Neural progenitor cell (in vitro differentiated cells): ENCODE measurements at regions not wholly inside any gene's neighbourhood (a gene's known extent, or its start where the extent isn't known, plus 50 kb on each side); places are given as distances from the start of the nearest gene placed in this dataset.

Experiments used
- EZH2 ChIP-seq: fragments of 200-600 bp; sonication (generic); IDR thresholded peaks from 2 replicates; pipeline ENCODE4 v1.6.1; 2017; ENCODE audit warnings: antibody characterized with exemption, mild to moderate bottlenecking, moderate library complexity
- EZH2phosphoT487 ChIP-seq: fragments of 200-600 bp; sonication (generic); IDR thresholded peaks from 2 replicates; pipeline ENCODE4 v1.6.1; 2017; ENCODE audit warnings: antibody characterized with exemption
- TF ChIP-seq, protein P1 (sequence below): fragments of 200-600 bp; sonication (generic); IDR thresholded peaks from 2 replicates; pipeline ENCODE4 v1.5.1; 2017; ENCODE audit warnings: antibody characterized with exemption, mild to moderate bottlenecking

DNA sequence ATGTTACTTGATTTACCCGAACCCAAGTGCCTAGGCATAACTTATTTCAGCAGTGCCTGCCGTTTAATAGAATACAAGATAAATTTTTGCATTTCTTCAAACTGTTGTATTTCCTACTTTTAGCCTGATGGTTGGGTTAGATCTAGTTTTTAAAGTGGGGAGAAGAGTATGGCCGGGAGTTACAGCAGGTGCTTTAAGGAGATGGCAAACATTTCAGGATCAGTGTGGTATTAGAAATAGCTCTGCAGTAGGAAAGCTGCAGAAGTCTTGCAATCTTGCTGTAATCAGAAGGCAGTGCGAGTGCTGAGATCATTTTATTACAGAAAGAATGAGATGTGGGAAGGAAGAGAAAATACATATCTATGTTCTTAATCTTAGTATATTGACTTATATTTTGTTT, 977.8 kb upstream of the TENM3 start:
- TF ChIP-seq, protein P1, sequence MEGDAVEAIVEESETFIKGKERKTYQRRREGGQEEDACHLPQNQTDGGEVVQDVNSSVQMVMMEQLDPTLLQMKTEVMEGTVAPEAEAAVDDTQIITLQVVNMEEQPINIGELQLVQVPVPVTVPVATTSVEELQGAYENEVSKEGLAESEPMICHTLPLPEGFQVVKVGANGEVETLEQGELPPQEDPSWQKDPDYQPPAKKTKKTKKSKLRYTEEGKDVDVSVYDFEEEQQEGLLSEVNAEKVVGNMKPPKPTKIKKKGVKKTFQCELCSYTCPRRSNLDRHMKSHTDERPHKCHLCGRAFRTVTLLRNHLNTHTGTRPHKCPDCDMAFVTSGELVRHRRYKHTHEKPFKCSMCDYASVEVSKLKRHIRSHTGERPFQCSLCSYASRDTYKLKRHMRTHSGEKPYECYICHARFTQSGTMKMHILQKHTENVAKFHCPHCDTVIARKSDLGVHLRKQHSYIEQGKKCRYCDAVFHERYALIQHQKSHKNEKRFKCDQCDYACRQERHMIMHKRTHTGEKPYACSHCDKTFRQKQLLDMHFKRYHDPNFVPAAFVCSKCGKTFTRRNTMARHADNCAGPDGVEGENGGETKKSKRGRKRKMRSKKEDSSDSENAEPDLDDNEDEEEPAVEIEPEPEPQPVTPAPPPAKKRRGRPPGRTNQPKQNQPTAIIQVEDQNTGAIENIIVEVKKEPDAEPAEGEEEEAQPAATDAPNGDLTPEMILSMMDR: no peak
- TF ChIP-seq EZH2 (no peak), EZH2phosphoT487 (no peak)
